HEK293T (cell line): ENCODE measurements at regions not wholly inside any gene's neighbourhood (a gene's known extent, or its start where the extent isn't known, plus 50 kb on each side); places are given as distances from the start of the nearest gene placed in this dataset.

Experiments
- ARNT ChIP-seq: fragments of 450-650 bp; IDR thresholded peaks from 2 replicates; pipeline ENCODE4 v1.6.1; 2017; ENCODE audit warnings: mild to moderate bottlenecking
- BHLHE40 ChIP-seq: fragments of 450-650 bp; IDR thresholded peaks from 2 replicates; pipeline ENCODE4 v1.6.1; 2016; ENCODE audit warnings: mild to moderate bottlenecking, moderate library complexity, borderline replicate concordance
- CTBP1 ChIP-seq: fragments of 450-650 bp; IDR thresholded peaks from 2 replicates; pipeline ENCODE4 v1.6.1; 2016; ENCODE audit warnings: borderline replicate concordance
- ELF4 ChIP-seq: fragments of 450-650 bp; IDR thresholded peaks from 2 replicates; pipeline ENCODE4 v1.6.1; 2017; ENCODE audit warnings: antibody characterized with exemption
- FOXK2 ChIP-seq: fragments of 450-650 bp; IDR thresholded peaks from 2 replicates; pipeline ENCODE4 v1.6.1; 2016; ENCODE audit warnings: mild to moderate bottlenecking
- FOXM1 ChIP-seq: fragments of 450-650 bp; IDR thresholded peaks from 2 replicates; pipeline ENCODE4 v1.6.1; 2017; ENCODE audit warnings: mild to moderate bottlenecking, borderline replicate concordance
- HDGF ChIP-seq: fragments of 450-650 bp; IDR thresholded peaks from 2 replicates; pipeline ENCODE4 v1.6.1; 2017; ENCODE audit warnings: antibody characterized with exemption, borderline replicate concordance
- L3MBTL2 ChIP-seq: fragments of 450-650 bp; conservative IDR thresholded peaks from 2 replicates; pipeline ENCODE4 v1.6.1; 2016; ENCODE audit warnings: mild to moderate bottlenecking
- LEF1 ChIP-seq: fragments of 450-650 bp; IDR thresholded peaks from 2 replicates; pipeline ENCODE4 v1.6.1; 2017; ENCODE audit warnings: mild to moderate bottlenecking, borderline replicate concordance
- NFRKB ChIP-seq: fragments of 450-650 bp; IDR thresholded peaks from 2 replicates; pipeline ENCODE4 v1.6.1; 2016; ENCODE audit warnings: mild to moderate bottlenecking, moderate library complexity
- SUZ12 ChIP-seq: fragments of 450-650 bp; IDR thresholded peaks from 2 replicates; pipeline ENCODE4 v1.6.1; 2016; ENCODE audit warnings: mild to moderate bottlenecking
- TARDBP ChIP-seq: fragments of 450-650 bp; IDR thresholded peaks from 2 replicates; pipeline ENCODE4 v1.6.1; 2016

DNA sequence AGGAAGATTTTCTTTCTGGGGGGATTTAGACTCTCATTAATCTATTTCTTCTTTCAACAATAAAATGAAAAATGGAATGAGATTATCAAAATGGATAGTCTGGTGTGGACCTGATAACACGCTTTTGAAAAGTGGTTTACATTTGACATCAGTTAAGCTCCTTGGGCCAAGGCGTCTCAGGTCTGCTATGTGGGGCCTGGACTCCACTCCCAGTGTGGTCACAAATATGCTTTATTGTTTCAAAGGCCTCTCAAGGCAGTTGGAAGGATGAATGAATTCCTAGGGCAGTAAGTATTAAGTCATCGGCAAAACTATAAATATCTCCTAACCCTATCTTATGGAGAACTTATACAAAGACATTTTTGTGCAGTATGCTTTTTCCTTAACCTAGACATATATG lies 74.5 kb downstream of the ETAA1 start:
- TF ChIP-seq CTBP1 (no peak), ELF4 (no peak), FOXK2 (no peak), L3MBTL2 (no peak), NFRKB (no peak), SUZ12 (no peak), BHLHE40 (no peak), HDGF (no peak), LEF1 (no peak), FOXM1 (no peak), TARDBP (no peak), ARNT (no peak)
